SK-N-SH (cell line): ENCODE measurements at regions not wholly inside any gene's neighbourhood (a gene's known extent, or its start where the extent isn't known, plus 50 kb on each side); places are given as distances from the start of the nearest gene placed in this dataset.

ENCODE experiments used
- EP300 ChIP-seq, 2 experiments: IDR thresholded peaks; 2 replicates each; pipeline versions ENCODE4 v1.4.0 to v1.6.1; 2012; ENCODE audit warnings: borderline replicate concordance in 1 of 2, low read depth in 1 of 2, low read length in 1 of 2
- TF ChIP-seq, protein P1 (sequence below): fragments of 200-600 bp; sonication (generic); IDR thresholded peaks from 2 replicates; pipeline ENCODE4 v1.6.1; 2017; ENCODE audit warnings: antibody characterized with exemption, mild to moderate bottlenecking, moderate library complexity
- TF ChIP-seq, protein P2 (sequence below): fragments of 150-350 bp; IDR thresholded peaks from 2 replicates; pipeline ENCODE4 v1.6.1; 2016; ENCODE audit warnings: mild to moderate bottlenecking, low read depth, low read length

GRCh38 chr6:100228834-100229441, 234.9 kb upstream of the MCHR2 start:
- TF ChIP-seq, protein P1, sequence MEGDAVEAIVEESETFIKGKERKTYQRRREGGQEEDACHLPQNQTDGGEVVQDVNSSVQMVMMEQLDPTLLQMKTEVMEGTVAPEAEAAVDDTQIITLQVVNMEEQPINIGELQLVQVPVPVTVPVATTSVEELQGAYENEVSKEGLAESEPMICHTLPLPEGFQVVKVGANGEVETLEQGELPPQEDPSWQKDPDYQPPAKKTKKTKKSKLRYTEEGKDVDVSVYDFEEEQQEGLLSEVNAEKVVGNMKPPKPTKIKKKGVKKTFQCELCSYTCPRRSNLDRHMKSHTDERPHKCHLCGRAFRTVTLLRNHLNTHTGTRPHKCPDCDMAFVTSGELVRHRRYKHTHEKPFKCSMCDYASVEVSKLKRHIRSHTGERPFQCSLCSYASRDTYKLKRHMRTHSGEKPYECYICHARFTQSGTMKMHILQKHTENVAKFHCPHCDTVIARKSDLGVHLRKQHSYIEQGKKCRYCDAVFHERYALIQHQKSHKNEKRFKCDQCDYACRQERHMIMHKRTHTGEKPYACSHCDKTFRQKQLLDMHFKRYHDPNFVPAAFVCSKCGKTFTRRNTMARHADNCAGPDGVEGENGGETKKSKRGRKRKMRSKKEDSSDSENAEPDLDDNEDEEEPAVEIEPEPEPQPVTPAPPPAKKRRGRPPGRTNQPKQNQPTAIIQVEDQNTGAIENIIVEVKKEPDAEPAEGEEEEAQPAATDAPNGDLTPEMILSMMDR, result peak; percentile 33
- no peak for TF ChIP-seq EP300 (IDR thresholded peaks at IDR 0.05; ENCODE audit: borderline replicate concordance in 1 of 2, low read depth in 1 of 2, low read length in 1 of 2)
- TF ChIP-seq, protein P2, sequence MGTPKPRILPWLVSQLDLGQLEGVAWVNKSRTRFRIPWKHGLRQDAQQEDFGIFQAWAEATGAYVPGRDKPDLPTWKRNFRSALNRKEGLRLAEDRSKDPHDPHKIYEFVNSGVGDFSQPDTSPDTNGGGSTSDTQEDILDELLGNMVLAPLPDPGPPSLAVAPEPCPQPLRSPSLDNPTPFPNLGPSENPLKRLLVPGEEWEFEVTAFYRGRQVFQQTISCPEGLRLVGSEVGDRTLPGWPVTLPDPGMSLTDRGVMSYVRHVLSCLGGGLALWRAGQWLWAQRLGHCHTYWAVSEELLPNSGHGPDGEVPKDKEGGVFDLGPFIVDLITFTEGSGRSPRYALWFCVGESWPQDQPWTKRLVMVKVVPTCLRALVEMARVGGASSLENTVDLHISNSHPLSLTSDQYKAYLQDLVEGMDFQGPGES, result no peak
